ENCODE measurements at regions not wholly inside any gene's neighbourhood (a gene's known extent, or its start where the extent isn't known, plus 50 kb on each side); places are given as distances from the start of the nearest gene placed in this dataset.

GRCh38 chr17:79187186-79187585, 112.6 kb downstream of the ENGASE start:
- intact Hi-C loops (cut with DNase I) = no loop called here
- no peak for DNase-seq
- H3K4me1 ChIP-seq = no peaks in the 10 kb centered on the region
- no peaks in the 10 kb centered on the region for H3K36me3 ChIP-seq
- no peak overlapping the region for H3K9ac ChIP-seq (ENCODE audit: low read depth in 2 of 2, low read length in 2 of 2)
- H3K27me3 ChIP-seq = peaks cover 20% of the 10 kb centered on the region
- H3K27ac ChIP-seq = no peak overlapping the region
- no peak overlapping the region for H3K4me3 ChIP-seq
- no peaks in the 10 kb centered on the region for H3K9me3 ChIP-seq
- TF ChIP-seq CTCF (IDR thresholded peaks at IDR 0.05) = no peak

- H3K9me3 ChIP-seq = no peaks in the 10 kb centered on the region
- H3K4me3 ChIP-seq = no peak overlapping the region
- intact Hi-C loops (cut with DNase I) = no loop called here
- no peak for TF ChIP-seq CTCF (IDR thresholded peaks at IDR 0.05)
- H3K27me3 ChIP-seq = peaks cover 22% of the 10 kb centered on the region
- no peak overlapping the region for H3K9ac ChIP-seq (ENCODE audit: low read depth in 2 of 2, low read length in 2 of 2)
- no peak for DNase-seq
- H3K27ac ChIP-seq = no peak overlapping the region
- H3K4me1 ChIP-seq = no peaks in the 10 kb centered on the region
- H3K36me3 ChIP-seq = no peaks in the 10 kb centered on the region
These were observed 111.8 kb downstream of the ENGASE start for GRCh38 chr17:79186406-79186805.

GRCh38 chr17:79185671-79186070, 111.0 kb downstream of the ENGASE start:
- TF ChIP-seq CTCF (IDR thresholded peaks at IDR 0.05) = no peak
- Histone ChIP-seq H3K36me3 (no peaks in the 10 kb centered on the region), H3K27ac (no peak overlapping the region), H3K9ac (ENCODE audit: low read depth in 2 of 2, low read length in 2 of 2) (no peak overlapping the region), H3K27me3 (peaks cover 22% of the 10 kb centered on the region), H3K4me3 (no peak overlapping the region), H3K9me3 (no peaks in the 10 kb centered on the region), H3K4me1 (no peaks in the 10 kb centered on the region)
- intact Hi-C loops (cut with DNase I) = no loop called here
- DNase-seq = no peak

- peaks cover 22% of the 10 kb centered on the region for H3K27me3 ChIP-seq
- TF ChIP-seq CTCF (IDR thresholded peaks at IDR 0.05) = no peak
- no peak overlapping the region for H3K27ac ChIP-seq
- H3K4me1 ChIP-seq = no peaks in the 10 kb centered on the region
- intact Hi-C loops (cut with DNase I) = no loop called here
- no peak overlapping the region for H3K9ac ChIP-seq (ENCODE audit: low read depth in 2 of 2, low read length in 2 of 2)
- no peaks in the 10 kb centered on the region for H3K36me3 ChIP-seq
- no peak for DNase-seq
- H3K4me3 ChIP-seq = no peak overlapping the region
- no peaks in the 10 kb centered on the region for H3K9me3 ChIP-seq
These were observed 109.6 kb downstream of the ENGASE start for GRCh38 chr17:79184219-79184618.

GRCh38 chr17:79183293-79184158, 108.9 kb downstream of the ENGASE start:
- Histone ChIP-seq H3K27me3 (peaks cover 22% of the 10 kb centered on the region), H3K36me3 (no peaks in the 10 kb centered on the region), H3K4me1 (no peaks in the 10 kb centered on the region), H3K9me3 (no peaks in the 10 kb centered on the region), H3K4me3 (no peak overlapping the region), H3K27ac (no peak overlapping the region), H3K9ac (ENCODE audit: low read depth in 2 of 2, low read length in 2 of 2) (no peak overlapping the region)
- no peak for DNase-seq
- no peak for TF ChIP-seq CTCF (IDR thresholded peaks at IDR 0.05)
- intact Hi-C loops (cut with DNase I) = no loop called here
